Endothelial cell of umbilical vein (primary cell): ENCODE measurements at regions not wholly inside any gene's neighbourhood (a gene's known extent, or its start where the extent isn't known, plus 50 kb on each side); places are given as distances from the start of the nearest gene placed in this dataset.

Experiments
- EZH2 ChIP-seq: IDR thresholded peaks from 2 replicates; pipeline ENCODE4 v1.6.1; 2012; ENCODE audit warnings: borderline replicate concordance, low read depth, mild to moderate bottlenecking, moderate library complexity, low read length, inconsistent platforms; ENCODE audit not compliant: severe bottlenecking
- FOS ChIP-seq: IDR thresholded peaks from 2 replicates; pipeline ENCODE4 v1.6.1; 2011; ENCODE audit warnings: mild to moderate bottlenecking, low read length, moderate library complexity, borderline replicate concordance; ENCODE audit not compliant: insufficient read depth
- GATA2 ChIP-seq: IDR thresholded peaks from 2 replicates; pipeline ENCODE4 v1.7.0; 2011; ENCODE audit warnings: low read depth, mild to moderate bottlenecking, moderate library complexity, mixed read lengths, low read length; ENCODE audit not compliant: insufficient read length, insufficient read depth
- POLR2A ChIP-seq: IDR thresholded peaks from 2 replicates; pipeline ENCODE4 v1.6.1; 2012; ENCODE audit warnings: low read depth, mild to moderate bottlenecking, control low read depth, low read length
- POLR2AphosphoS5 ChIP-seq: IDR thresholded peaks from 2 replicates; pipeline ENCODE4 v1.6.1; 2012; ENCODE audit warnings: low read depth, mild to moderate bottlenecking, control low read depth, low read length, moderate library complexity; ENCODE audit not compliant: insufficient read depth
- TF ChIP-seq, protein P1 (sequence below), 2 donors: IDR thresholded peaks; 1 replicate in 1 of 2; 2 replicates in 1 of 2; pipeline ENCODE4 v1.5.1; 2011; ENCODE audit warnings: low read length in 2 of 2, mild to moderate bottlenecking in 2 of 2, moderate library complexity in 2 of 2, control low read depth in 1 of 2, inconsistent platforms in 1 of 2, low read depth in 1 of 2; ENCODE audit not compliant: insufficient read depth in 1 of 2; ENCODE audit errors: extremely low read depth in 1 of 2
- TF ChIP-seq, protein P2 (sequence below): IDR thresholded peaks from 2 replicates; pipeline ENCODE4 v1.6.1; 2011; ENCODE audit not compliant: insufficient read depth, insufficient read length

DNA sequence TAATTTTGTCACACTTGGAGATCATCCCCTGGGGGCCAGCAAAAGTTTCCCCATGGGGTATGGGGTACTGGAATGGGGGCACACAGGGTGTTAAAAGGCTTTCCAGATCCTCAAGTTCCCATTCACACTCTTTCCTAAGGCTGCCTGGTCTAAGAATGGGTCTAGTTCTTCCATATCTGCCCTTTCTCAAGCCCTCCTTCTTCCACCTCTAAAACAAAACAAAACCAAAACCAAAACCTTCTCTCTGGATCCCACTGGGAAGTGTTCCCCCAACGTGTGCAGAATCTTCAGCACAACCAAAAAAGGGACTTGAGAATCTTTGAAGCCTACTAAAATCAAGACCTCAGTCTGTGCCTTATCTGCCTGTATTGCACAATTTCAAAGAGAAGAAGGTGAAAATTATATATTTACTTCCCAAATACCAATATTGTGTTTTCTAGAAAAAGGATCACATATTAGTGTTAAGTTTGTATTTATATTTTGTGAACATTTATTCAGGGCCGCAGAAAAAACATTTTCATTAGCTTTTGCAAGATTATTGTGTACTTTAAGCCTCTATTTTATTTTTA, 207.2 kb upstream of the TCF4 start:
- TF ChIP-seq, protein P1, sequence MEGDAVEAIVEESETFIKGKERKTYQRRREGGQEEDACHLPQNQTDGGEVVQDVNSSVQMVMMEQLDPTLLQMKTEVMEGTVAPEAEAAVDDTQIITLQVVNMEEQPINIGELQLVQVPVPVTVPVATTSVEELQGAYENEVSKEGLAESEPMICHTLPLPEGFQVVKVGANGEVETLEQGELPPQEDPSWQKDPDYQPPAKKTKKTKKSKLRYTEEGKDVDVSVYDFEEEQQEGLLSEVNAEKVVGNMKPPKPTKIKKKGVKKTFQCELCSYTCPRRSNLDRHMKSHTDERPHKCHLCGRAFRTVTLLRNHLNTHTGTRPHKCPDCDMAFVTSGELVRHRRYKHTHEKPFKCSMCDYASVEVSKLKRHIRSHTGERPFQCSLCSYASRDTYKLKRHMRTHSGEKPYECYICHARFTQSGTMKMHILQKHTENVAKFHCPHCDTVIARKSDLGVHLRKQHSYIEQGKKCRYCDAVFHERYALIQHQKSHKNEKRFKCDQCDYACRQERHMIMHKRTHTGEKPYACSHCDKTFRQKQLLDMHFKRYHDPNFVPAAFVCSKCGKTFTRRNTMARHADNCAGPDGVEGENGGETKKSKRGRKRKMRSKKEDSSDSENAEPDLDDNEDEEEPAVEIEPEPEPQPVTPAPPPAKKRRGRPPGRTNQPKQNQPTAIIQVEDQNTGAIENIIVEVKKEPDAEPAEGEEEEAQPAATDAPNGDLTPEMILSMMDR (IDR thresholded peaks at IDR 0.05; ENCODE audit: extremely low read depth in 1 of 2, insufficient read depth in 1 of 2, low read depth in 1 of 2, low read length in 2 of 2): no peak
- TF ChIP-seq POLR2AphosphoS5 (no peak), POLR2A (no peak), EZH2 (no peak), GATA2 (no peak), FOS (no peak)
- TF ChIP-seq, protein P2, sequence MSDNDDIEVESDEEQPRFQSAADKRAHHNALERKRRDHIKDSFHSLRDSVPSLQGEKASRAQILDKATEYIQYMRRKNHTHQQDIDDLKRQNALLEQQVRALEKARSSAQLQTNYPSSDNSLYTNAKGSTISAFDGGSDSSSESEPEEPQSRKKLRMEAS: no peak
